GM23338 (cell line): ENCODE measurements at regions not wholly inside any gene's neighbourhood (a gene's known extent, or its start where the extent isn't known, plus 50 kb on each side); places are given as distances from the start of the nearest gene placed in this dataset.

Experiments used
- ATAC-seq: fragments of 200-7000 bp; cut with Tn5 transposase; 3 replicates; pipeline ENCODE4 v1.9.1; 2020
- DNase-seq: peaks from one replicate; pipeline ENCODE4 v3.0.0-alpha.2; 2015; ENCODE audit warnings: low spot score
- H2AFZ ChIP-seq: fragments of 200-600 bp; sonication (generic); 2 replicates; pipeline ENCODE4 v1.8.0; 2016; ENCODE audit warnings: antibody characterized with exemption, mild to moderate bottlenecking, moderate library complexity
- H3F3A ChIP-seq: fragments of 200-600 bp; sonication (generic); replicated peaks from 2 replicates; pipeline ENCODE4 v1.8.0; 2017; ENCODE audit warnings: antibody characterized with exemption, mixed run types, low read depth
- H3K27ac ChIP-seq: fragments of 200-600 bp; sonication (generic); 2 replicates; pipeline ENCODE4 v1.6.1; 2016; ENCODE audit warnings: low read depth
- H3K27me3 ChIP-seq: fragments of 200-600 bp; sonication (generic); 2 replicates; pipeline ENCODE4 v1.8.0; 2016; ENCODE audit warnings: mild to moderate bottlenecking, mixed run types, moderate library complexity; ENCODE audit not compliant: insufficient read depth
- H3K36me3 ChIP-seq: fragments of 200-600 bp; sonication (generic); 2 replicates; pipeline ENCODE4 v1.8.0; 2016; ENCODE audit warnings: mild to moderate bottlenecking; ENCODE audit not compliant: insufficient read depth
- H3K4me1 ChIP-seq: fragments of 200-600 bp; sonication (generic); 2 replicates; pipeline ENCODE4 v1.8.0; 2016; ENCODE audit warnings: mild to moderate bottlenecking, moderate library complexity; ENCODE audit not compliant: insufficient read depth
- H3K4me2 ChIP-seq: fragments of 200-600 bp; sonication (generic); 2 replicates; pipeline ENCODE4 v1.7.1; 2017; ENCODE audit warnings: mixed run types
- H3K4me3 ChIP-seq: fragments of 200-600 bp; sonication (generic); 2 replicates; pipeline ENCODE4 v1.6.1; 2016; ENCODE audit warnings: mixed run types
- H3K79me2 ChIP-seq: fragments of 200-600 bp; sonication (generic); replicated peaks from 2 replicates; pipeline ENCODE4 v1.8.0; 2017; ENCODE audit warnings: mild to moderate bottlenecking; ENCODE audit not compliant: insufficient read depth
- H3K9me2 ChIP-seq: fragments of 200-600 bp; sonication (generic); 2 replicates; pipeline ENCODE4 v1.8.0; 2017; ENCODE audit not compliant: insufficient read depth
- H4K20me1 ChIP-seq: fragments of 200-600 bp; sonication (generic); replicated peaks from 2 replicates; pipeline ENCODE4 v1.8.0; 2017; ENCODE audit warnings: mild to moderate bottlenecking; ENCODE audit not compliant: insufficient read depth
- H3K27ac Mint-ChIP-seq: 2 replicates; pipeline ENCODE4 v1.8.0; 2020; ENCODE audit warnings: inconsistent platforms, mild to moderate bottlenecking, moderate library complexity, mixed read lengths
- H3K27me3 Mint-ChIP-seq: 3 replicates; pipeline ENCODE4 v1.8.0; 2022; ENCODE audit warnings: low read depth, mild to moderate bottlenecking, moderate library complexity, mixed read lengths, inconsistent platforms; ENCODE audit not compliant: insufficient read depth, poor library complexity
- H3K36me3 Mint-ChIP-seq: 3 replicates; pipeline ENCODE4 v1.8.0; 2021; ENCODE audit warnings: low read depth, mild to moderate bottlenecking, inconsistent platforms, moderate library complexity, mixed read lengths
- H3K4me1 Mint-ChIP-seq: 3 replicates; pipeline ENCODE4 v1.8.0; 2020; ENCODE audit warnings: mild to moderate bottlenecking, inconsistent platforms, mixed read lengths
- H3K4me3 Mint-ChIP-seq: 3 replicates; pipeline ENCODE4 v1.8.0; 2021; ENCODE audit warnings: moderate library complexity, mild to moderate bottlenecking, inconsistent platforms, mixed read lengths
- H3K9me3 Mint-ChIP-seq: 3 replicates; pipeline ENCODE4 v1.8.0; 2020; ENCODE audit warnings: moderate library complexity, mild to moderate bottlenecking, inconsistent platforms, mixed read lengths
- CREB1 ChIP-seq: fragments of 250-450 bp; sonication (Bioruptor Pico); IDR thresholded peaks from 2 replicates; pipeline ENCODE4 v1.5.0; 2020; ENCODE audit warnings: low read depth, mild to moderate bottlenecking, moderate library complexity
- EZH2phosphoT487 ChIP-seq: fragments of 200-600 bp; sonication (generic); IDR thresholded peaks from one replicate; pipeline ENCODE4 v1.8.1; 2018; ENCODE audit warnings: antibody characterized with exemption; ENCODE audit not compliant: unreplicated experiment
- JUNB ChIP-seq: IDR thresholded peaks from one replicate; pipeline ENCODE4 v1.6.1; 2016; ENCODE audit warnings: antibody characterized with exemption; ENCODE audit not compliant: unreplicated experiment
- NANOG ChIP-seq: IDR thresholded peaks from 2 replicates; pipeline ENCODE4 v1.6.1; 2016; ENCODE audit warnings: antibody characterized with exemption, borderline replicate concordance
- POLR2AphosphoS5 ChIP-seq: IDR thresholded peaks from 2 replicates; pipeline ENCODE4 v1.6.1; 2016; ENCODE audit warnings: antibody characterized with exemption, low read depth
- STAT1 ChIP-seq: IDR thresholded peaks from one replicate; pipeline ENCODE4 v1.6.1; 2016; ENCODE audit warnings: antibody characterized with exemption; ENCODE audit not compliant: unreplicated experiment
- ZNF114 ChIP-seq: fragments of 250-450 bp; sonication (Bioruptor Pico); IDR thresholded peaks from 2 replicates; pipeline ENCODE4 v1.5.0; 2020; ENCODE audit warnings: mild to moderate bottlenecking, moderate library complexity
- ZNF462 ChIP-seq: fragments of 250-450 bp; sonication (Bioruptor Pico); IDR thresholded peaks from 2 replicates; pipeline ENCODE4 v1.5.0; 2020; ENCODE audit warnings: mild to moderate bottlenecking, moderate library complexity
- TF ChIP-seq, protein P1 (sequence below), 2 experiments: fragments of 200-600 bp in 1 of 2; sonication (generic) in 1 of 2; conservative IDR thresholded peaks; 2 replicates each; pipeline versions ENCODE4 v1.5.1 to v1.6.1; 2016 to 2017; ENCODE audit warnings: antibody characterized with exemption in 2 of 2, low read depth in 2 of 2, mild to moderate bottlenecking in 2 of 2, moderate library complexity in 1 of 2
- TF ChIP-seq, protein P2 (sequence below): IDR thresholded peaks from one replicate; pipeline ENCODE4 v1.6.1; 2018; ENCODE audit warnings: antibody characterized with exemption; ENCODE audit not compliant: unreplicated experiment

DNA sequence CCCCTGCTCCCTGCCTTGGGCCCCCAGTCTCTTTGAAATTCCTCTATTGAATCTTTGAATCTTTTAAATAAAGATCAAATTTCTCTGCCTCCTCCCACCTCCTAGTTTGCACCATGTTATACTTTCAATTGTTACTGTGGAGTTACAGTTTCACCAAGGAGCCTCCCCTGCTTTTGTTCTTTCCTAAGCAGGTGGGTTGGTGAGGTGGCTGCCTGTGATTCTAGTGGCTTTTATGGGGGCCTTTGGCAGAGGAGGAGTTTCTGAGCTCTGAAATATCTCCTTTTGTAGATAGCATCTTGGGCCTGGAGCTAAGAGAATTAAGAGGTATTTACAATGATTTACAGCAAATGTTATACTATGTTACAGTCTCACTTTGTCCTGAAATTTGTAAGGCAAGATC is 133.8 kb upstream of the STX18 start (continued):
- TF ChIP-seq, protein P1, sequence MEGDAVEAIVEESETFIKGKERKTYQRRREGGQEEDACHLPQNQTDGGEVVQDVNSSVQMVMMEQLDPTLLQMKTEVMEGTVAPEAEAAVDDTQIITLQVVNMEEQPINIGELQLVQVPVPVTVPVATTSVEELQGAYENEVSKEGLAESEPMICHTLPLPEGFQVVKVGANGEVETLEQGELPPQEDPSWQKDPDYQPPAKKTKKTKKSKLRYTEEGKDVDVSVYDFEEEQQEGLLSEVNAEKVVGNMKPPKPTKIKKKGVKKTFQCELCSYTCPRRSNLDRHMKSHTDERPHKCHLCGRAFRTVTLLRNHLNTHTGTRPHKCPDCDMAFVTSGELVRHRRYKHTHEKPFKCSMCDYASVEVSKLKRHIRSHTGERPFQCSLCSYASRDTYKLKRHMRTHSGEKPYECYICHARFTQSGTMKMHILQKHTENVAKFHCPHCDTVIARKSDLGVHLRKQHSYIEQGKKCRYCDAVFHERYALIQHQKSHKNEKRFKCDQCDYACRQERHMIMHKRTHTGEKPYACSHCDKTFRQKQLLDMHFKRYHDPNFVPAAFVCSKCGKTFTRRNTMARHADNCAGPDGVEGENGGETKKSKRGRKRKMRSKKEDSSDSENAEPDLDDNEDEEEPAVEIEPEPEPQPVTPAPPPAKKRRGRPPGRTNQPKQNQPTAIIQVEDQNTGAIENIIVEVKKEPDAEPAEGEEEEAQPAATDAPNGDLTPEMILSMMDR (conservative IDR thresholded peaks at IDR 0.05; ENCODE audit: low read depth in 2 of 2): no peak

DNA sequence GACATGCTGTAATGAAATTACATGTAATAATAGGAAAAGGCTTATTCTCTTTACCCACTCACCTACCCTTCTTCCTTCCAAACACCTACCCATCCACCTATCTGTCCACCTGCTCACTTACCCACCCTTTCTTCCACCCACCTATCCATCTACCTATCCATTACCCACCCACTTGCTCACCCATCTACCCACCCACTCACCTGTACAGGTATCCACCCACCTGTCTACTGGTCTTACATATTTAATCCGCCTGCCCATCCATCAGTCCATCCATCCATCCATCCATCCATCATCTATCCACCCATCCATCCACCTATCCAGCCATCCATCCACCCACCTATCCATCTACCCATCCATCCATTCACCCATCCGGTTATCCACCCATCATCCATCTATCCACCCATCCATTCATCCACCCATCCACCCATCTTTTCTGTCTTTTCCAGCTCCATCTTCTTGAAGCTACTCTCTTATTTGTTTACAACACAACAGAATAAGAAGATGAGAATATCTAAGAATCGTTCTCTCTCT is 133.3 kb upstream of the STX18 start:
- Mint-ChIP-seq H3K4me3 (no peak overlapping the region), H3K4me1 (peaks cover 35% of the 10 kb centered on the region), H3K9me3 (no peaks in the 10 kb centered on the region; the same call in 2 of the 3 replicates), H3K36me3 (no peaks in the 10 kb centered on the region; the same call in 2 of the 3 replicates), H3K27ac (no peak overlapping the region), H3K27me3 (peaks cover 4% of the 10 kb centered on the region)
- H3K4me3 ChIP-seq: no peak overlapping the region
- no peaks in the 10 kb centered on the region for H3K79me2 ChIP-seq
- ATAC-seq (no peak), DNase-seq (no peak)
- 0 out of 2 replicates have a peak, but pooled peaks cover 5% of the 10 kb centered on the region for H3K27me3 ChIP-seq
- H2AFZ ChIP-seq: no peak overlapping the region
- no peak overlapping the region for H3K4me2 ChIP-seq
- H3F3A ChIP-seq: no peaks in the 10 kb centered on the region
- no peak overlapping the region for H3K27ac ChIP-seq
- no peaks in the 10 kb centered on the region; the same call in 1 of the 2 replicates for H4K20me1 ChIP-seq
- peaks cover 20% of the 10 kb centered on the region for H3K4me1 ChIP-seq
- no peaks in the 10 kb centered on the region for H3K36me3 ChIP-seq
- no peaks in the 10 kb centered on the region for H3K9me2 ChIP-seq
- TF ChIP-seq, protein P1 (conservative IDR thresholded peaks at IDR 0.05; ENCODE audit: low read depth in 2 of 2): no peak
- TF ChIP-seq CREB1 (no peak), ZNF114 (CRISPR knock-in tag) (no peak), POLR2AphosphoS5 (no peak), STAT1 (no peak), JUNB (no peak), ZNF462 (no peak), NANOG (no peak), EZH2phosphoT487 (no peak)
- TF ChIP-seq, protein P2, sequence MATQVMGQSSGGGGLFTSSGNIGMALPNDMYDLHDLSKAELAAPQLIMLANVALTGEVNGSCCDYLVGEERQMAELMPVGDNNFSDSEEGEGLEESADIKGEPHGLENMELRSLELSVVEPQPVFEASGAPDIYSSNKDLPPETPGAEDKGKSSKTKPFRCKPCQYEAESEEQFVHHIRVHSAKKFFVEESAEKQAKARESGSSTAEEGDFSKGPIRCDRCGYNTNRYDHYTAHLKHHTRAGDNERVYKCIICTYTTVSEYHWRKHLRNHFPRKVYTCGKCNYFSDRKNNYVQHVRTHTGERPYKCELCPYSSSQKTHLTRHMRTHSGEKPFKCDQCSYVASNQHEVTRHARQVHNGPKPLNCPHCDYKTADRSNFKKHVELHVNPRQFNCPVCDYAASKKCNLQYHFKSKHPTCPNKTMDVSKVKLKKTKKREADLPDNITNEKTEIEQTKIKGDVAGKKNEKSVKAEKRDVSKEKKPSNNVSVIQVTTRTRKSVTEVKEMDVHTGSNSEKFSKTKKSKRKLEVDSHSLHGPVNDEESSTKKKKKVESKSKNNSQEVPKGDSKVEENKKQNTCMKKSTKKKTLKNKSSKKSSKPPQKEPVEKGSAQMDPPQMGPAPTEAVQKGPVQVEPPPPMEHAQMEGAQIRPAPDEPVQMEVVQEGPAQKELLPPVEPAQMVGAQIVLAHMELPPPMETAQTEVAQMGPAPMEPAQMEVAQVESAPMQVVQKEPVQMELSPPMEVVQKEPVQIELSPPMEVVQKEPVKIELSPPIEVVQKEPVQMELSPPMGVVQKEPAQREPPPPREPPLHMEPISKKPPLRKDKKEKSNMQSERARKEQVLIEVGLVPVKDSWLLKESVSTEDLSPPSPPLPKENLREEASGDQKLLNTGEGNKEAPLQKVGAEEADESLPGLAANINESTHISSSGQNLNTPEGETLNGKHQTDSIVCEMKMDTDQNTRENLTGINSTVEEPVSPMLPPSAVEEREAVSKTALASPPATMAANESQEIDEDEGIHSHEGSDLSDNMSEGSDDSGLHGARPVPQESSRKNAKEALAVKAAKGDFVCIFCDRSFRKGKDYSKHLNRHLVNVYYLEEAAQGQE: no peak
